ENCODE measurements at regions not wholly inside any gene's neighbourhood (a gene's known extent, or its start where the extent isn't known, plus 50 kb on each side); places are given as distances from the start of the nearest gene placed in this dataset.

DNA sequence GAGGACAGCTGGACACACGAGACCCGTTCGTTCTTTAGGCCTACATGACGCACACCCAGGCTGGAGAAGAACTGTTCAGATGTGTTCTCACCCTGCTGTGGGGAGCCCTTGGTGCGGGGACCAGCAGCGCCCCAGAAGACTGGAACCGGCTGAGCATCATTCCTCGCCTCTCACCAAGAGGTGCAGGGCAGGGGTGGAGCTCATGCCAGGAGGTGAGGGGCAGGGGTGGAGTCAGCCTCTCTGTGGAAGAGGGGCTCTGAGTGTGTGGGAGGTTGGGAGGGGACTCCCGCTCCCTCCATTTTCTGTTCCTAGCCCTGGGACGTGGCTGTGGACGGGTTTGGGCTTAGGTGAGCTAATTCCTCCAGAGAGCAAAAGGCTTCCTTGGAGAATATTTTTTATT is 66.0 kb upstream of the SHH start:
- no peak for TF ChIP-seq POLR2A (IDR thresholded peaks at IDR 0.05; ENCODE audit: low read depth, low read length)
- TF ChIP-seq, protein P1, sequence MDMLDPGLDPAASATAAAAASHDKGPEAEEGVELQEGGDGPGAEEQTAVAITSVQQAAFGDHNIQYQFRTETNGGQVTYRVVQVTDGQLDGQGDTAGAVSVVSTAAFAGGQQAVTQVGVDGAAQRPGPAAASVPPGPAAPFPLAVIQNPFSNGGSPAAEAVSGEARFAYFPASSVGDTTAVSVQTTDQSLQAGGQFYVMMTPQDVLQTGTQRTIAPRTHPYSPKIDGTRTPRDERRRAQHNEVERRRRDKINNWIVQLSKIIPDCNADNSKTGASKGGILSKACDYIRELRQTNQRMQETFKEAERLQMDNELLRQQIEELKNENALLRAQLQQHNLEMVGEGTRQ (IDR thresholded peaks at IDR 0.05; ENCODE audit: low read depth, low read length): no peak
- no peak for TF ChIP-seq MXI1 (IDR thresholded peaks at IDR 0.05; ENCODE audit: borderline replicate concordance, low read depth, low read length)
- no peak for TF ChIP-seq BHLHE40 (IDR thresholded peaks at IDR 0.05; ENCODE audit: low read depth, low read length)
- TF ChIP-seq, protein P2, sequence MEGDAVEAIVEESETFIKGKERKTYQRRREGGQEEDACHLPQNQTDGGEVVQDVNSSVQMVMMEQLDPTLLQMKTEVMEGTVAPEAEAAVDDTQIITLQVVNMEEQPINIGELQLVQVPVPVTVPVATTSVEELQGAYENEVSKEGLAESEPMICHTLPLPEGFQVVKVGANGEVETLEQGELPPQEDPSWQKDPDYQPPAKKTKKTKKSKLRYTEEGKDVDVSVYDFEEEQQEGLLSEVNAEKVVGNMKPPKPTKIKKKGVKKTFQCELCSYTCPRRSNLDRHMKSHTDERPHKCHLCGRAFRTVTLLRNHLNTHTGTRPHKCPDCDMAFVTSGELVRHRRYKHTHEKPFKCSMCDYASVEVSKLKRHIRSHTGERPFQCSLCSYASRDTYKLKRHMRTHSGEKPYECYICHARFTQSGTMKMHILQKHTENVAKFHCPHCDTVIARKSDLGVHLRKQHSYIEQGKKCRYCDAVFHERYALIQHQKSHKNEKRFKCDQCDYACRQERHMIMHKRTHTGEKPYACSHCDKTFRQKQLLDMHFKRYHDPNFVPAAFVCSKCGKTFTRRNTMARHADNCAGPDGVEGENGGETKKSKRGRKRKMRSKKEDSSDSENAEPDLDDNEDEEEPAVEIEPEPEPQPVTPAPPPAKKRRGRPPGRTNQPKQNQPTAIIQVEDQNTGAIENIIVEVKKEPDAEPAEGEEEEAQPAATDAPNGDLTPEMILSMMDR (conservative IDR thresholded peaks at IDR 0.05; ENCODE audit: low read depth, low read length): no peak
- TF ChIP-seq SMC3 (IDR thresholded peaks at IDR 0.05; ENCODE audit: low read depth, low read length): no peak
- TF ChIP-seq, protein P3, sequence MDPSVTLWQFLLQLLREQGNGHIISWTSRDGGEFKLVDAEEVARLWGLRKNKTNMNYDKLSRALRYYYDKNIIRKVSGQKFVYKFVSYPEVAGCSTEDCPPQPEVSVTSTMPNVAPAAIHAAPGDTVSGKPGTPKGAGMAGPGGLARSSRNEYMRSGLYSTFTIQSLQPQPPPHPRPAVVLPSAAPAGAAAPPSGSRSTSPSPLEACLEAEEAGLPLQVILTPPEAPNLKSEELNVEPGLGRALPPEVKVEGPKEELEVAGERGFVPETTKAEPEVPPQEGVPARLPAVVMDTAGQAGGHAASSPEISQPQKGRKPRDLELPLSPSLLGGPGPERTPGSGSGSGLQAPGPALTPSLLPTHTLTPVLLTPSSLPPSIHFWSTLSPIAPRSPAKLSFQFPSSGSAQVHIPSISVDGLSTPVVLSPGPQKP (IDR thresholded peaks at IDR 0.05; ENCODE audit: borderline replicate concordance, low read depth, low read length): no peak
- no peak for TF ChIP-seq FOS (IDR thresholded peaks at IDR 0.05; ENCODE audit: low read depth, low read length)
